Gastroesophageal sphincter (tissue), 4 donors: ENCODE measurements at regions not wholly inside any gene's neighbourhood (a gene's known extent, or its start where the extent isn't known, plus 50 kb on each side); places are given as distances from the start of the nearest gene placed in this dataset.

Experiments used
- ATAC-seq: fragments of 150-250 bp; one replicate; pipeline ENCODE4 v1.9.1; 2016; ENCODE audit warnings: mild to moderate bottlenecking, moderate library complexity
- H3K27ac ChIP-seq, 4 donors: fragments of 200-600 bp; sonication (generic) in 3 of 4; 1 replicate in 3 of 4; 2 replicates in 1 of 4; pipeline ENCODE4 v1.5.1; 2016 to 2019
- H3K27me3 ChIP-seq: fragments of 200-600 bp; sonication (generic); one replicate; pipeline ENCODE4 v1.5.1; 2019
- H3K36me3 ChIP-seq, 2 donors: fragments of 200-600 bp; sonication (generic); one replicate each; pipeline ENCODE4 v1.5.1; 2019; ENCODE audit warnings: control low read depth in 1 of 2
- H3K4me1 ChIP-seq, 3 donors: fragments of 200-600 bp; sonication (generic); 1 replicate in 2 of 3; 2 replicates in 1 of 3; pipeline ENCODE4 v1.5.1; 2016 to 2019; ENCODE audit warnings: control low read depth in 2 of 3
- H3K4me3 ChIP-seq, 2 donors: fragments of 200-600 bp; sonication (generic); one replicate each; pipeline ENCODE4 v1.5.1; 2019; ENCODE audit warnings: mild to moderate bottlenecking in 1 of 2, moderate library complexity in 1 of 2
- H3K9me3 ChIP-seq, 3 donors: fragments of 200-600 bp; sonication (generic); one replicate each; pipeline ENCODE4 v1.5.1; 2017 to 2019; ENCODE audit warnings: control low read depth in 2 of 3
- EP300 ChIP-seq: sonication (generic); formaldehyde crosslinking; IDR thresholded peaks from one replicate; pipeline ENCODE4 v1.6.1; 2017; ENCODE audit warnings: antibody characterized with exemption, mild to moderate bottlenecking
- POLR2A ChIP-seq, 2 donors: fragments of 450-650 bp; IDR thresholded peaks; one replicate each; pipeline ENCODE4 v1.6.1; 2017; ENCODE audit warnings: antibody characterized with exemption in 2 of 2, mild to moderate bottlenecking in 2 of 2, moderate library complexity in 1 of 2
- POLR2AphosphoS5 ChIP-seq: sonication (generic); formaldehyde crosslinking; IDR thresholded peaks from one replicate; pipeline ENCODE4 v1.6.1; 2017; ENCODE audit warnings: antibody characterized with exemption
- WGBS, 2 donors: methylation state at CpG; one replicate each; pipeline ENCODE4 v1.1.5; 2018; ENCODE audit warnings: low coverage in 1 of 2; 5-methylcytosine and 5-hydroxymethylcytosine counted together
- TF ChIP-seq, protein P1 (sequence below), 4 experiments: fragments of 200-600 bp in 2 of 4; fragments of 450-650 bp in 2 of 4; sonication (generic) in 1 of 4; IDR thresholded peaks; one replicate each; pipeline ENCODE4 v1.5.1; 2017 to 2019; ENCODE audit warnings: antibody characterized with exemption in 4 of 4, mild to moderate bottlenecking in 2 of 4, moderate library complexity in 2 of 4

DNA sequence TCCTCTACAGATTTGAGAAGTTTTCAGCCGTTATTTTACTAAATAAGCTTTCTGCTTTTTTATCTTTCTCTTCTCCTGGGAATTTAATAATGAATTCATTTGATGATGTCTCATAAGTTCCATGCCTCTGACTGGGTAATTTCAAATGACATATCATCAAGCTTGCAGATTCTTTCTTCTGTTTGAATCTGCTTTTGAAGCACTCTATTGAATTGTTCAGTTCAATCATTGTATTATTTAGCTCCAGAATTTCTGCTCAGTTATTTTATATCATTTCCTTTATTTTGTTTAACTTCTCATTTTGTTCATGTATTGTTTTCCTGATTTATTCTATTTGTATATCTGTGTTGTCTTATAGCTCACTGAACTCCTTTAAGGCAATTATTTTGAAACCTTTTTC, 196.9 kb upstream of the CNTNAP2 start:
- no peak for ATAC-seq
- Histone ChIP-seq H3K4me1 (no peaks in the 10 kb centered on the region), H3K4me3 (no peak overlapping the region), H3K9me3 (peaks cover 0 to 23% (median 2%) of the 10 kb centered on the region in 3 donors), H3K27ac (no peak overlapping the region), H3K36me3 (no peaks in the 10 kb centered on the region), H3K27me3 (no peaks in the 10 kb centered on the region)
- WGBS, 2 donors = 86 to 88% methylated on average over 1 of the region's 1 CpG
- TF ChIP-seq, protein P1, sequence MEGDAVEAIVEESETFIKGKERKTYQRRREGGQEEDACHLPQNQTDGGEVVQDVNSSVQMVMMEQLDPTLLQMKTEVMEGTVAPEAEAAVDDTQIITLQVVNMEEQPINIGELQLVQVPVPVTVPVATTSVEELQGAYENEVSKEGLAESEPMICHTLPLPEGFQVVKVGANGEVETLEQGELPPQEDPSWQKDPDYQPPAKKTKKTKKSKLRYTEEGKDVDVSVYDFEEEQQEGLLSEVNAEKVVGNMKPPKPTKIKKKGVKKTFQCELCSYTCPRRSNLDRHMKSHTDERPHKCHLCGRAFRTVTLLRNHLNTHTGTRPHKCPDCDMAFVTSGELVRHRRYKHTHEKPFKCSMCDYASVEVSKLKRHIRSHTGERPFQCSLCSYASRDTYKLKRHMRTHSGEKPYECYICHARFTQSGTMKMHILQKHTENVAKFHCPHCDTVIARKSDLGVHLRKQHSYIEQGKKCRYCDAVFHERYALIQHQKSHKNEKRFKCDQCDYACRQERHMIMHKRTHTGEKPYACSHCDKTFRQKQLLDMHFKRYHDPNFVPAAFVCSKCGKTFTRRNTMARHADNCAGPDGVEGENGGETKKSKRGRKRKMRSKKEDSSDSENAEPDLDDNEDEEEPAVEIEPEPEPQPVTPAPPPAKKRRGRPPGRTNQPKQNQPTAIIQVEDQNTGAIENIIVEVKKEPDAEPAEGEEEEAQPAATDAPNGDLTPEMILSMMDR (IDR thresholded peaks at IDR 0.05) = no peak
- no peak for TF ChIP-seq POLR2AphosphoS5
- TF ChIP-seq POLR2A (IDR thresholded peaks at IDR 0.05) = no peak
- TF ChIP-seq EP300 = no peak

DNA sequence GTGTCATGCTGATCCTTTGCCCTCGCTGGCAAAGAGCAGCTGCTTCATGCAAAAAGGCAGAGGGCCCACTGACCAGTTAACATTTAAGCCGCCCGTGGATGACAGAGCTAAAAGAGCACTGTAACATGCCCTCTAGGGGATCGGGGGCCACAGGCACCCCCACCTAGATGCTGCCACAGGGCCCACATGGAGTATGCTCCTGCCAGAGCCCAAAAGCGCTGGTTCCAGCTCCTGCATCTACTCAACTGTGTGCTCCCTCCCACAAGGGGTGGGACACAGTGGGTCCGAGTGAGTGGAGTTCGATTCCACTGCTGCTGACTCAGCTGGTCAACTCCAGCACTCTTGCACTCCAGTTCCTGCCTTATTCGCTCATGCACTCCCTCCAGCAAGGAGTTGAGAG, 199.8 kb upstream of the CNTNAP2 start:
- WGBS, 2 donors = 93% methylated on average over 4 of the region's 8 CpGs; no CpG with 5 or more reads in 1 of the 2 donors
- Histone ChIP-seq H3K4me1 (no peaks in the 10 kb centered on the region), H3K36me3 (no peaks in the 10 kb centered on the region), H3K4me3 (no peak overlapping the region), H3K27ac (no peak overlapping the region), H3K27me3 (no peaks in the 10 kb centered on the region), H3K9me3 (peaks cover 0 to 23% (median 2%) of the 10 kb centered on the region in 3 donors)
- no peak for ATAC-seq
- TF ChIP-seq POLR2A (IDR thresholded peaks at IDR 0.05) (no peak), EP300 (no peak), POLR2AphosphoS5 (no peak)
- TF ChIP-seq, protein P1 (IDR thresholded peaks at IDR 0.05) = no peak

DNA sequence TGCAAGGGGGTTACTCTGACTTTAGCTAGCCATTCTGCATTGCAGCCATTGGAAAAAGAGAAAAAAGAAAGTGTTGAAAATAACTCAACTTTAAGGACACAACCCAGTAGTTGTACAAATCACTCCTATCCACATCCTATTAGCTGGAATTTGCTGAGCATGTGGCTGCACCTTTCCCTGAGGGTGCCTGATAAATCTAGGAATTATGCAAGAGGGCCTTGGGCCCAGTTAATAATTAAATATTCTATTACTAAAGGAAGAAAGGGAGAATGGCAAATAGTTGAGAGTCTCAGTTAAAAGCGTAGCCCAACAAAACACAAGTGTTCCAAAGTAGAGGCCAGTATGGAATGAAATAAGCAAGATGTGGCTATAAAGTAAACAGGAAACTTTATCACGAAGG, 200.9 kb upstream of the CNTNAP2 start:
- 66 to 82% methylated on average over 2 of the region's 2 CpGs for WGBS, 2 donors
- no peak for ATAC-seq
- Histone ChIP-seq H3K4me1 (no peaks in the 10 kb centered on the region), H3K27ac (no peak overlapping the region), H3K36me3 (no peaks in the 10 kb centered on the region), H3K4me3 (no peak overlapping the region), H3K9me3 (peaks cover 0 to 18% (median 2%) of the 10 kb centered on the region in 3 donors), H3K27me3 (no peaks in the 10 kb centered on the region)
- TF ChIP-seq, protein P1 (IDR thresholded peaks at IDR 0.05) = no peak
- no peak for TF ChIP-seq EP300
- no peak for TF ChIP-seq POLR2AphosphoS5

DNA sequence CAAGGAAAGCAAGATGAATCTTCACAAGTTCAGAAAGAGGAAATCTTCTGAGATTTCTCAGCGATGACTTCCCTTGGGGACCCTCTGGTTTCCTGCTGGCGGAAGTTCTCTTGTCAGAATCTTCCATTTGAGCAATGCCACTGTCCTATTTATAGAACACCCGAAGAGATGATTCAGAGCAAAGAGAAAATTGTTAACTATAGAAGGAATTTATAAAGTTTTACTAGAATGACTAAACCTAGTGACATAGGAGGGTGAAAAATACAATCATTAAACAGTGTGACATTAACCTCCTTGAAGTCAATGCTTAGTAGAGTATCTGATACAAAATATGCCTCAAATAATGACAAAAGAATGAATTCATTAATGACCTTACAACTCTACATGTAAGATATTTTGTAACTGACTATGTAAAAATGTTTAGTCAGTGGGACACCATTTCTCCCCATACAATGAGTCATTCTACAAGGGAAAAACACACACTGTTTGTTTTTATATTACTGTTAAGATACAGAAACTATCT, 206.5 kb upstream of the CNTNAP2 start:
- Histone ChIP-seq H3K36me3 (no peaks in the 10 kb centered on the region), H3K4me1 (no peaks in the 10 kb centered on the region), H3K27ac (no peak overlapping the region), H3K9me3 (no peaks in the 10 kb centered on the region), H3K27me3 (no peaks in the 10 kb centered on the region), H3K4me3 (no peak overlapping the region)
- 58% methylated on average over 3 of the region's 3 CpGs; no CpG with 5 or more reads in 1 of the 2 donors for WGBS, 2 donors
- no peak for ATAC-seq
- TF ChIP-seq POLR2A (IDR thresholded peaks at IDR 0.05) (no peak), POLR2AphosphoS5 (no peak), EP300 (no peak)
- TF ChIP-seq, protein P1 (IDR thresholded peaks at IDR 0.05) = no peak

DNA sequence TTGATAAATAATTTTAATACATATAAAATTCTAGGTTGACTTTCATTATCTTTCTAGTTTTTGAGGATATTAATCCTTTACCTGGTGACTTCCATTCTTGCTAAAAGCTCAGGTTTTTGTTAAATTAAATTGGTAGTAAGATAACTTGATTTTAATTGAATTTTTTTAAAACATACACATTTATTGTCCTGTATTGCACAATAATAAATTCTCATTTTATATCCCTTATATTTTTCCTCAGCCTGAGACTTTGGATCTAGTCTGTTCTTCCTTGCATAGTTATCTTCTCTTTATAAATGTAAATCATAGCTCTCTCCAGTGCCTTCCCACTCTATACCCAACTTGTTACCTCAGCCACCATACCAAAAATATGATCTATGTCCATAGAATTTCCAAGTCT, 212.9 kb upstream of the CNTNAP2 start:
- H3K4me1 ChIP-seq = no peaks in the 10 kb centered on the region
- no peak for ATAC-seq
- H3K4me3 ChIP-seq = no peak overlapping the region
- H3K9me3 ChIP-seq = peaks cover 0 to 7% (median 0%) of the 10 kb centered on the region in 3 donors
- H3K36me3 ChIP-seq = no peaks in the 10 kb centered on the region
- H3K27ac ChIP-seq = no peak overlapping the region
- TF ChIP-seq, protein P1 (IDR thresholded peaks at IDR 0.05) = no peak
- TF ChIP-seq POLR2A (IDR thresholded peaks at IDR 0.05) = no peak
- TF ChIP-seq EP300 = no peak
- TF ChIP-seq POLR2AphosphoS5 = no peak
- no peaks in the 10 kb centered on the region for H3K27me3 ChIP-seq
